ENCODE measurements at regions not wholly inside any gene's neighbourhood (a gene's known extent, or its start where the extent isn't known, plus 50 kb on each side); places are given as distances from the start of the nearest gene placed in this dataset.
A peak's percentile ranks its signal among the peaks of the same experiment; 100 is the strongest.

DNA sequence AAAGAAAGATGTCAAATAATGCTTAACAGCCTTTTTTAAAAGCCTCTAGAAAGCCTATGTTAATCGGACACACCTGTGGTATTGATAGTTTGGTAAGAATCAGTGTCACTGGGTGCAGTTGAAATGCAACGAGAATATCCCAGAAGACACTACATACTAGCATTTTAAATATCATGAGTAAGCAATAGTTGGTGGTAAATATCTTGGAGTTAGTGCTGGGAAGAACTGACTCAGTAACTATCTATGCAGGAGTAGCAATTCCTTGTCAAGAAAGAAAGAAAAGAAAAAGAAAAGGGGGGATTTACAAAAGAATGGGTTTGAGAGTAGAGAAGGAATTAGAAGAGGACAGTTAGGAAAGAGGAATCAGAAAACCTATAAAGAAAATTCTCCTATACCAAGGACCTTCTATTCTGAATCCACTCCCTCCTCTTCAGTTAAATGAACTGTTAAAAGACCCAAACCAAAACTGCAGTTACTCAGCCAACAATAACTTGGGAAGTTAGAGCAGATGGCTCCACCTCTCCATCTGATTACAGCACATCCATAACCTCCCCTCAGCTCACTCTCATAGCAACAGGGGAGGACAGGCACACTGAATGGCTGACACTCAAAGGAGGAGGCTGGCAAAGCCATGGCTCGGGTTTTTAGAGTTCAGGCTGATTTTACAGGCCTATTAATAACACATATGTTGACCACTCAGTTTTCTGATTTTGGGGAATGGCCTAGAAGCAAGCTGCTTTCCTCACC, 207.6 kb upstream of the MDFIC2 start:
- H3K4me2 ChIP-seq = no peak overlapping the region

DNA sequence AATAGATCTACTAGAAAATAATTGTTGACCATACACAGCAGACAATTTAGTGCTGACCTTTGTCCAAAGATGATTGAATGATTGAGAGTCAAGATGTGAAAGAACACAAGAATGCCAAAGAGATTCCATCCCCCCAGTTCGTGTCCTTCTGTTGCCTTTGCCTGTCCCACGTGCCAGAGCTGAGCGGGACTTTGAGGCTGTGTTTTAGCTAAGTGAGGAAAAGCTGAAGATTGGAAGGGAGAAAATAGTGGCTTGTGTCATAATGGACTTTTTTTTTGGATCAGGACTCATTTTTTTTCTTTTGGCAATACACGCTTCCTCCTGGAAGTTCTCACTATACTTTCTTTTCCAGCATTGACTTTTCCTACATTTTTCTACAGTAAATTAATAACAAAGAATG, 206.6 kb upstream of the MDFIC2 start:
- 61% methylated on average over 4 of the region's 4 CpGs for WGBS (ENCODE audit: low lambda C conversion rate)
- POLR2A ChIA-PET = no interaction called here
- no peak for TF ChIP-seq FOXM1 (IDR thresholded peaks at IDR 0.05; ENCODE audit: low read depth)
- TF ChIP-seq SMC3 (IDR thresholded peaks at IDR 0.05; ENCODE audit: low read depth, low read length) = no peak
- TF ChIP-seq, protein P1, sequence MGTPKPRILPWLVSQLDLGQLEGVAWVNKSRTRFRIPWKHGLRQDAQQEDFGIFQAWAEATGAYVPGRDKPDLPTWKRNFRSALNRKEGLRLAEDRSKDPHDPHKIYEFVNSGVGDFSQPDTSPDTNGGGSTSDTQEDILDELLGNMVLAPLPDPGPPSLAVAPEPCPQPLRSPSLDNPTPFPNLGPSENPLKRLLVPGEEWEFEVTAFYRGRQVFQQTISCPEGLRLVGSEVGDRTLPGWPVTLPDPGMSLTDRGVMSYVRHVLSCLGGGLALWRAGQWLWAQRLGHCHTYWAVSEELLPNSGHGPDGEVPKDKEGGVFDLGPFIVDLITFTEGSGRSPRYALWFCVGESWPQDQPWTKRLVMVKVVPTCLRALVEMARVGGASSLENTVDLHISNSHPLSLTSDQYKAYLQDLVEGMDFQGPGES (IDR thresholded peaks at IDR 0.05; ENCODE audit: low read depth, low read length) = no peak
- TF ChIP-seq POLR2AphosphoS5 (IDR thresholded peaks at IDR 0.05; ENCODE audit: low read depth, low read length) = no peak
- TF ChIP-seq ELF1 (IDR thresholded peaks at IDR 0.05) = no peak
- TF ChIP-seq, protein P2, sequence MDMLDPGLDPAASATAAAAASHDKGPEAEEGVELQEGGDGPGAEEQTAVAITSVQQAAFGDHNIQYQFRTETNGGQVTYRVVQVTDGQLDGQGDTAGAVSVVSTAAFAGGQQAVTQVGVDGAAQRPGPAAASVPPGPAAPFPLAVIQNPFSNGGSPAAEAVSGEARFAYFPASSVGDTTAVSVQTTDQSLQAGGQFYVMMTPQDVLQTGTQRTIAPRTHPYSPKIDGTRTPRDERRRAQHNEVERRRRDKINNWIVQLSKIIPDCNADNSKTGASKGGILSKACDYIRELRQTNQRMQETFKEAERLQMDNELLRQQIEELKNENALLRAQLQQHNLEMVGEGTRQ (IDR thresholded peaks at IDR 0.05; ENCODE audit: borderline replicate concordance, low read depth, low read length) = no peak
- TF ChIP-seq, protein P3, sequence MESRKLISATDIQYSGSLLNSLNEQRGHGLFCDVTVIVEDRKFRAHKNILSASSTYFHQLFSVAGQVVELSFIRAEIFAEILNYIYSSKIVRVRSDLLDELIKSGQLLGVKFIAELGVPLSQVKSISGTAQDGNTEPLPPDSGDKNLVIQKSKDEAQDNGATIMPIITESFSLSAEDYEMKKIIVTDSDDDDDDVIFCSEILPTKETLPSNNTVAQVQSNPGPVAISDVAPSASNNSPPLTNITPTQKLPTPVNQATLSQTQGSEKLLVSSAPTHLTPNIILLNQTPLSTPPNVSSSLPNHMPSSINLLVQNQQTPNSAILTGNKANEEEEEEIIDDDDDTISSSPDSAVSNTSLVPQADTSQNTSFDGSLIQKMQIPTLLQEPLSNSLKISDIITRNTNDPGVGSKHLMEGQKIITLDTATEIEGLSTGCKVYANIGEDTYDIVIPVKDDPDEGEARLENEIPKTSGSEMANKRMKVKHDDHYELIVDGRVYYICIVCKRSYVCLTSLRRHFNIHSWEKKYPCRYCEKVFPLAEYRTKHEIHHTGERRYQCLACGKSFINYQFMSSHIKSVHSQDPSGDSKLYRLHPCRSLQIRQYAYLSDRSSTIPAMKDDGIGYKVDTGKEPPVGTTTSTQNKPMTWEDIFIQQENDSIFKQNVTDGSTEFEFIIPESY (IDR thresholded peaks at IDR 0.05; ENCODE audit: borderline replicate concordance, low read depth) = no peak
- no peak for TF ChIP-seq GABPA (IDR thresholded peaks at IDR 0.05; ENCODE audit: low read depth)
- TF ChIP-seq, protein P4, sequence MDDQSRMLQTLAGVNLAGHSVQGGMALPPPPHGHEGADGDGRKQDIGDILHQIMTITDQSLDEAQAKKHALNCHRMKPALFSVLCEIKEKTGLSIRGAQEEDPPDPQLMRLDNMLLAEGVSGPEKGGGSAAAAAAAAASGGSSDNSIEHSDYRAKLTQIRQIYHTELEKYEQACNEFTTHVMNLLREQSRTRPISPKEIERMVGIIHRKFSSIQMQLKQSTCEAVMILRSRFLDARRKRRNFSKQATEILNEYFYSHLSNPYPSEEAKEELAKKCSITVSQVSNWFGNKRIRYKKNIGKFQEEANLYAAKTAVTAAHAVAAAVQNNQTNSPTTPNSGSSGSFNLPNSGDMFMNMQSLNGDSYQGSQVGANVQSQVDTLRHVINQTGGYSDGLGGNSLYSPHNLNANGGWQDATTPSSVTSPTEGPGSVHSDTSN (IDR thresholded peaks at IDR 0.05) = no peak
- TF ChIP-seq EP300 (IDR thresholded peaks at IDR 0.05; ENCODE audit: borderline replicate concordance in 1 of 2, low read depth in 1 of 2, low read length in 1 of 2) = no peak
- TF ChIP-seq YY1 (IDR thresholded peaks at IDR 0.05; ENCODE audit: low read depth) = no peak
- TF ChIP-seq GATA2 (CRISPR knock-in tag; IDR thresholded peaks at IDR 0.05) = no peak
- TF ChIP-seq RFX5 (IDR thresholded peaks at IDR 0.05; ENCODE audit: low read length) = no peak

More for the DNA sequence above, 207.6 kb upstream of the MDFIC2 start:
- H3K9me3 ChIP-seq = no peaks in the 10 kb centered on the region
- no peaks in the 10 kb centered on the region for H3F3A ChIP-seq (replicated peaks; ENCODE audit: insufficient read depth)
- no peaks in the 10 kb centered on the region for H3K9me2 ChIP-seq
- CTCF ChIA-PET = interaction anchor here (0.9 kb wide), 1 partner anchor 12 kb away, joined by 3 read pairs; no protein-coding TSS in a partner anchor
- H3K79me2 ChIP-seq (ENCODE audit: insufficient read depth) = no peaks in the 10 kb centered on the region
- 39% methylated on average over 3 of the region's 3 CpGs for WGBS (ENCODE audit: low lambda C conversion rate)
- H3K9ac ChIP-seq = no peak overlapping the region
- POLR2A ChIA-PET = no interaction called here
- no peak overlapping the region for H3K27ac ChIP-seq (ENCODE audit: low read depth in 2 of 2, low read length in 1 of 2)
- DNase-seq = no peak
- no peaks in the 10 kb centered on the region; the same call in 1 of the 2 replicates for H3K27me3 ChIP-seq (ENCODE audit: insufficient read depth)
- peak; percentile 86 for TF ChIP-seq RFX5 (IDR thresholded peaks at IDR 0.05; ENCODE audit: low read length)
- TF ChIP-seq, protein P3 (IDR thresholded peaks at IDR 0.05; ENCODE audit: borderline replicate concordance, low read depth) = no peak
- H3K4me3 ChIP-seq (ENCODE audit: low read depth in 2 of 2, low read length in 1 of 2) = no peak overlapping the region
- no peak overlapping the region for H2AFZ ChIP-seq (ENCODE audit: low read depth)
- H3K4me1 ChIP-seq (ENCODE audit: control insufficient read depth in 1 of 2, insufficient read depth in 2 of 2, low read depth in 1 of 2, low read length in 1 of 2) = no peaks in the 10 kb centered on the region; a peak in 2 of 4 replicates
- no peaks in the 10 kb centered on the region for H3K36me3 ChIP-seq (replicated peaks in 1 of 2; ENCODE audit: control insufficient read depth in 1 of 2, insufficient read depth in 2 of 2, low read length in 1 of 2)
- no peaks in the 10 kb centered on the region for H4K20me1 ChIP-seq (ENCODE audit: insufficient read depth)

More for the DNA sequence above, 206.6 kb upstream of the MDFIC2 start:
- Histone ChIP-seq H4K20me1 (ENCODE audit: insufficient read depth) (no peaks in the 10 kb centered on the region), H3K79me2 (ENCODE audit: insufficient read depth) (no peaks in the 10 kb centered on the region), H3K4me2 (no peak overlapping the region), H2AFZ (ENCODE audit: low read depth) (no peak overlapping the region), H3K4me3 (ENCODE audit: low read depth in 2 of 2, low read length in 1 of 2) (no peak overlapping the region), H3K27ac (ENCODE audit: low read depth in 2 of 2, low read length in 1 of 2) (no peak overlapping the region), H3K9me3 (no peaks in the 10 kb centered on the region), H3K36me3 (replicated peaks in 1 of 2; ENCODE audit: control insufficient read depth in 1 of 2, insufficient read depth in 2 of 2, low read length in 1 of 2) (no peaks in the 10 kb centered on the region), H3K4me1 (ENCODE audit: control insufficient read depth in 1 of 2, insufficient read depth in 2 of 2, low read depth in 1 of 2, low read length in 1 of 2) (no peaks in the 10 kb centered on the region; a peak in 2 of 4 replicates), H3K9ac (no peak overlapping the region), H3F3A (replicated peaks; ENCODE audit: insufficient read depth) (no peaks in the 10 kb centered on the region), H3K27me3 (ENCODE audit: insufficient read depth) (no peaks in the 10 kb centered on the region; the same call in 1 of the 2 replicates), H3K9me2 (no peaks in the 10 kb centered on the region)
- CTCF ChIA-PET = no interaction called here
- no peak for DNase-seq
